K562 (cell line): ENCODE measurements at regions not wholly inside any gene's neighbourhood (a gene's known extent, or its start where the extent isn't known, plus 50 kb on each side); places are given as distances from the start of the nearest gene placed in this dataset.

Source experiments
- ATAC-seq: fragments of 200-7000 bp; cut with Tn5 transposase; 3 replicates; pipeline ENCODE4 v1.9.1; 2020; ENCODE audit warnings: moderate library complexity
- BruUV-seq: library from RNA; stranded (reverse); fragments of 400-500 nt; replicated peaks from 2 replicates; lab custom pipeline; 2021; lab: Mats Ljungman, UMichigan
- CTCF ChIA-PET: fragments of 300-600 bp; formaldehyde crosslinking; extraction: SDS; loops from one replicate; lab custom pipeline; 2021; ENCODE audit warnings: low intra/inter-chr PET ratio; lab: Yijun Ruan, JAX
- POLR2A ChIA-PET: fragments of 300-600, 350-650 bp; sonication (Branson Sonifier 250); formaldehyde crosslinking; extraction: SDS; loops from one replicate; lab custom pipeline; 2021; ENCODE audit warnings: antibody characterized with exemption, inconsistent platforms; lab: Yijun Ruan, JAX
- DNase-seq, 4 experiments: peaks; one replicate each; pipeline versions ENCODE4 v3.0.0 to v3.0.0-alpha.2; 2011 to 2018; ENCODE audit warnings: low spot score in 3 of 4, mixed read lengths in 3 of 4; ENCODE audit errors: extremely low read depth in 1 of 4
- FAIRE-seq: peaks from 2 replicates; lab custom pipeline; 2011; peaks lifted over from hg19 to GRCh38; lab: Jason Lieb, UNC
- H2AFZ ChIP-seq: 2 replicates; pipeline ENCODE4 v1.6.0; 2011; ENCODE audit warnings: low read depth, low read length, control low read depth, inconsistent platforms
- H3K27ac ChIP-seq: fragments of 200-600 bp; 3 replicates; pipeline ENCODE4 v1.8.0; 2011; ENCODE audit warnings: low read depth, mild to moderate bottlenecking, control low read depth, inconsistent platforms, low read length, moderate library complexity, mixed read lengths; ENCODE audit errors: extremely low read depth
- H3K27me3 ChIP-seq, 2 experiments: fragments of 300-600 bp in 1 of 2; 2 replicates in 1 of 2; 3 replicates in 1 of 2; pipeline versions ENCODE4 v1.6.0 to v1.8.0; 2011; ENCODE audit warnings: inconsistent platforms in 2 of 2, low read length in 2 of 2, mild to moderate bottlenecking in 1 of 2, mixed read lengths in 1 of 2, moderate library complexity in 1 of 2; ENCODE audit not compliant: control insufficient read depth in 2 of 2, insufficient read depth in 2 of 2
- H3K36me3 ChIP-seq: fragments of 300-600 bp; 3 replicates; pipeline ENCODE4 v1.8.0; 2011; ENCODE audit warnings: mild to moderate bottlenecking, low read length, inconsistent platforms; ENCODE audit not compliant: control insufficient read depth, insufficient read depth
- H3K4me1 ChIP-seq, 2 experiments: fragments of 200-600 bp in 1 of 2; replicated peaks in 1 of 2; 2 replicates in 1 of 2; 3 replicates in 1 of 2; pipeline versions ENCODE4 v1.5.1 to v1.8.0; 2011; ENCODE audit warnings: inconsistent platforms in 2 of 2, low read length in 2 of 2, mild to moderate bottlenecking in 1 of 2, mixed read lengths in 1 of 2, moderate library complexity in 1 of 2; ENCODE audit not compliant: control insufficient read depth in 2 of 2, insufficient read depth in 2 of 2
- H3K4me2 ChIP-seq: 2 replicates; pipeline ENCODE4 v1.6.1; 2011; ENCODE audit warnings: low read length, control low read depth, inconsistent platforms, mixed read lengths; ENCODE audit not compliant: insufficient read depth
- H3K4me3 ChIP-seq: fragments of 200-600 bp; sonication (generic), shearing (Covaris generic); 2 replicates; pipeline ENCODE4 v1.5.1; 2016; ENCODE audit warnings: control low read depth, inconsistent platforms
- H3K79me2 ChIP-seq: fragments of 200-600 bp; 3 replicates; pipeline ENCODE4 v1.8.0; 2011; ENCODE audit warnings: low read length, inconsistent platforms; ENCODE audit not compliant: control insufficient read depth, insufficient read depth
- H3K9ac ChIP-seq, 2 experiments: 2 replicates each; pipeline versions ENCODE4 v1.6.0 to v1.6.1; 2011; ENCODE audit warnings: low read depth in 2 of 2, low read length in 2 of 2, control low read depth in 1 of 2, inconsistent platforms in 1 of 2, mild to moderate bottlenecking in 1 of 2, mixed read lengths in 1 of 2; ENCODE audit not compliant: insufficient read depth in 1 of 2
- H3K9me1 ChIP-seq: one replicate; pipeline ENCODE4 v1.6.0; 2011; ENCODE audit warnings: inconsistent platforms, mild to moderate bottlenecking, low read length, moderate library complexity; ENCODE audit not compliant: control insufficient read depth, insufficient read depth
- H3K9me3 ChIP-seq: replicated peaks from 2 replicates; pipeline ENCODE4 v1.5.1; 2011; ENCODE audit warnings: low read depth, low read length, inconsistent platforms; ENCODE audit not compliant: control insufficient read depth, insufficient read depth
- H4K20me1 ChIP-seq: replicated peaks from 2 replicates; pipeline ENCODE4 v1.6.1; 2011; ENCODE audit warnings: low read length, inconsistent platforms, mixed read lengths; ENCODE audit not compliant: control insufficient read depth, insufficient read depth
- EHMT2 ChIP-seq: fragments of 450-650 bp; IDR thresholded peaks from 2 replicates; pipeline ENCODE4 v1.6.1; 2018; ENCODE audit warnings: antibody characterized with exemption
- PHF20 ChIP-seq: fragments of 450-650 bp; IDR thresholded peaks from 2 replicates; pipeline ENCODE4 v1.6.1; 2018; ENCODE audit not compliant: partially characterized antibody
- REST ChIP-seq, 2 experiments: fragments of 450-650 bp; formaldehyde crosslinking in 1 of 2; IDR thresholded peaks; 2 replicates each; pipeline versions ENCODE4 v1.4.0 to v1.6.1; 2014 to 2020; ENCODE audit warnings: mild to moderate bottlenecking in 2 of 2, borderline replicate concordance in 1 of 2, low read depth in 1 of 2
- SRSF1 ChIP-seq: fragments of 200-400 bp; formaldehyde crosslinking; IDR thresholded peaks from 2 replicates; pipeline ENCODE4 v1.6.1; 2017; ENCODE audit warnings: mild to moderate bottlenecking, low read depth, low read length, moderate library complexity
- WGBS: fragments of 100-300 bp; shearing (Covaris generic); methylation state at CpG from one replicate; pipeline ENCODE4 v1.1.6; 2016; ENCODE audit warnings: low coverage, mixed read lengths; ENCODE audit not compliant: insufficient coverage; ENCODE audit errors: missing lambda C conversion rate; 5-methylcytosine and 5-hydroxymethylcytosine counted together
- in situ Hi-C: fragments of 300-500 bp; cut with MboI; formaldehyde crosslinking; loops from 4 replicates; pipeline ENCODE4 v1.15.0; 2018; ENCODE audit warnings: inconsistent platforms, mixed read lengths
- intact Hi-C: fragments of 100-400 bp; cut with micrococcal nuclease; formaldehyde crosslinking; loops from 2 replicates; pipeline ENCODE4 v1.14.2; 2022

GRCh38 chr1:22216210-22216883, 73.5 kb upstream of the WNT4 start:
- peak; percentile 54 for ATAC-seq
- Histone ChIP-seq H3K4me2 (no peak overlapping the region), H3K27me3 (peaks cover 44 to 69% of the 10 kb centered on the region in 2 experiments), H3K9me1 (no peaks in the 10 kb centered on the region), H3K9me3 (no peaks in the 10 kb centered on the region), H3K9ac (no peak overlapping the region), H3K36me3 (no peaks in the 10 kb centered on the region), H4K20me1 (peaks cover 6% of the 10 kb centered on the region; the same call in 1 of the 2 replicates), H3K79me2 (no peaks in the 10 kb centered on the region), H2AFZ (no peak overlapping the region), H3K4me1 (no peaks in the 10 kb centered on the region), H3K4me3 (no peak overlapping the region), H3K27ac (no peak overlapping the region)
- FAIRE-seq, result no peak
- BruUV-seq, result no TSS peak
- no peak for DNase-seq
- WGBS, result 2% methylated on average over 12 of the region's 12 CpGs
- CTCF ChIA-PET, result no interaction called here
- in situ Hi-C loops (no loop called here), intact Hi-C loops (loop anchor here (10.0 kb wide), 1 partner anchor 198 kb away; no protein-coding TSS in a partner anchor)
- POLR2A ChIA-PET, result interaction anchor here (0.6 to 1.1 kb wide), 3 partner anchors 12 to 1055 kb away, joined by 3 to 4 read pairs (median 3); no protein-coding TSS in a partner anchor
- TF ChIP-seq PHF20 (no peak), EHMT2 (0 out of 2 replicates have a peak, but pooled peaks have one; percentile 27), SRSF1 (no peak), REST (IDR thresholded peaks at IDR 0.05; ENCODE audit: borderline replicate concordance) (peak; percentile 80), REST (CRISPR knock-in tag; IDR thresholded peaks at IDR 0.05; ENCODE audit: low read depth) (no peak)
